Ishikawa (cell line): ENCODE measurements at regions not wholly inside any gene's neighbourhood (a gene's known extent, or its start where the extent isn't known, plus 50 kb on each side); places are given as distances from the start of the nearest gene placed in this dataset.
A peak's percentile ranks its signal among the peaks of the same experiment; 100 is the strongest.

Experiments
- CEBPB ChIP-seq: IDR thresholded peaks from 2 replicates; pipeline ENCODE4 v1.6.1; 2012
- CREB1 ChIP-seq: IDR thresholded peaks from 2 replicates; pipeline ENCODE4 v1.6.1; 2012; ENCODE audit warnings: low read depth
- EGR1 ChIP-seq: IDR thresholded peaks from 2 replicates; pipeline ENCODE4 v1.6.1; 2012
- EP300 ChIP-seq: IDR thresholded peaks from 2 replicates; pipeline ENCODE4 v1.6.1; 2012; ENCODE audit warnings: borderline replicate concordance
- TCF12 ChIP-seq: IDR thresholded peaks from 2 replicates; pipeline ENCODE4 v1.6.1; 2012; ENCODE audit warnings: low read depth
- YY1 ChIP-seq: IDR thresholded peaks from 2 replicates; pipeline ENCODE4 v1.6.1; 2012; ENCODE audit warnings: low read depth
- ZBTB7A ChIP-seq: IDR thresholded peaks from 2 replicates; pipeline ENCODE4 v1.6.1; 2012; ENCODE audit warnings: low read depth

DNA sequence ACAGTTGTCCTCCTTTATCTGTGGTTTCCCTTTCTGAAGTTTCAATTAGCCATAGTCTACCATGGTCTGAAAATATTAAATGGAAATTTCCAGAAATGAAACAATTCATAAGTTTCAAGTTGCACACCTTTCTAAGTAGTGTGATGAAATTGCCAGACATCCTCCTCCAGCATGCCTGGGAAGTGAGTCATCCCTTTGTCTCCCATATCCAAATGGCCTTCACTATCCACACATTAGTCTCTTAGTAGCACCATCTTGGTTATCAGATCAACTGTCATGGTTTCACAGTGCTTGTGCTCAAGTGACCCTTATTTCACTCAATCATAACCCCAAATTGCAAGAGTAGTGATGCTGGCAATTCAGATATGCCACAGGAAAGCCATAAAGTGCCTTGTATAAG lies 83.4 kb upstream of the PPP1R9A start:
- no peak for TF ChIP-seq EGR1
- peak; percentile 70; the same call in 1 of the 2 replicates for TF ChIP-seq YY1
- no peak for TF ChIP-seq CREB1
- no peak for TF ChIP-seq EP300
- peak; percentile 49; the same call in 1 of the 2 replicates for TF ChIP-seq CEBPB
- no peak for TF ChIP-seq ZBTB7A
- TF ChIP-seq TCF12: no peak
